Muscle of leg (tissue), 3 donors: ENCODE measurements at regions not wholly inside any gene's neighbourhood (a gene's known extent, or its start where the extent isn't known, plus 50 kb on each side); places are given as distances from the start of the nearest gene placed in this dataset.

ENCODE experiments used
- DNase-seq: peaks from one replicate; pipeline ENCODE4 v3.0.0; 2013
- H3K27ac ChIP-seq: one replicate; pipeline ENCODE4 v1.5.1; 2013; ENCODE audit warnings: mild to moderate bottlenecking, low read length, control low read depth
- H3K27me3 ChIP-seq: one replicate; pipeline ENCODE4 v1.6.1; 2013; ENCODE audit warnings: low read length; ENCODE audit not compliant: control insufficient read depth, insufficient read depth
- H3K36me3 ChIP-seq: one replicate; pipeline ENCODE4 v1.6.1; 2013; ENCODE audit warnings: low read length; ENCODE audit not compliant: control insufficient read depth, insufficient read depth
- H3K4me1 ChIP-seq: one replicate; pipeline ENCODE4 v1.6.1; 2013; ENCODE audit warnings: low read length; ENCODE audit not compliant: control insufficient read depth, insufficient read depth
- H3K4me3 ChIP-seq: one replicate; pipeline ENCODE4 v1.5.1; 2013; ENCODE audit warnings: low read length, control low read depth
- H3K9me3 ChIP-seq: replicated peaks from 2 replicates; pipeline ENCODE4 v1.6.1; 2013; ENCODE audit warnings: low read depth, low read length; ENCODE audit not compliant: control insufficient read depth
- WGBS: methylation state at CpG from one replicate; pipeline ENCODE4 v1.1.5; 2013; ENCODE audit warnings: missing lambda C conversion rate; ENCODE audit not compliant: insufficient coverage; 5-methylcytosine and 5-hydroxymethylcytosine counted together

DNA sequence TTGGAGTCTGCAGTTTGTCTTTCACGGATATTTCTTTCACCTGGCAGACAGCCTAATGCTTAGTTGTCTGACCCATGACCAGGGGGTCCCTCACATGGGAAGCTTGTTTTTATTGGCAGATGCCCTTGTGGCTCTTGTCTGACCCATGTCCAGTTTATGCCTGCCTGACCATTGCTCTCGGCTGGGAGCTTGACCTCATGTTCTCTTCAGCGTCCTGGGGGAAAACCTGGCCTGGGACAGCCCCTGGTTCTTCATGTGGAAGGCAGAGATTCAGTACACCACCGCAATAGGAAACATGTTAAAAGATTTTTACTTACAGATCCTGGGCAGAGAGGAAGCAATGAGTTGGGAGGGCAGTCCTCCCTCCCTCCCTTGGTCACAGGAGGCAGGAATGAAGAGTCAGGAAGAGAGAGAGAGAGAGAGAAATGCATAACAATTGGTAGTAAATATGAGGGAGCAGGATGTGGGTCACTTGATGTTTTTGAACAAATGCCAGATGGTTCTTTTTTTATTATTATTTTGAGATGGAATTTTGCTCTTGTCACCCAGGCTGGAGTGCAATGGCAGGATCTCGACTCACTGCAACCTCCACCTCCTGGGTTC, 302.7 kb upstream of the MYOCD start:
- Histone ChIP-seq H3K9me3 (no peaks in the 10 kb centered on the region), H3K4me3 (no peak overlapping the region), H3K36me3 (no peaks in the 10 kb centered on the region), H3K4me1 (no peaks in the 10 kb centered on the region), H3K27me3 (no peaks in the 10 kb centered on the region), H3K27ac (no peak overlapping the region)
- 68% methylated on average over 4 of the region's 5 CpGs for WGBS
- DNase-seq = no peak

DNA sequence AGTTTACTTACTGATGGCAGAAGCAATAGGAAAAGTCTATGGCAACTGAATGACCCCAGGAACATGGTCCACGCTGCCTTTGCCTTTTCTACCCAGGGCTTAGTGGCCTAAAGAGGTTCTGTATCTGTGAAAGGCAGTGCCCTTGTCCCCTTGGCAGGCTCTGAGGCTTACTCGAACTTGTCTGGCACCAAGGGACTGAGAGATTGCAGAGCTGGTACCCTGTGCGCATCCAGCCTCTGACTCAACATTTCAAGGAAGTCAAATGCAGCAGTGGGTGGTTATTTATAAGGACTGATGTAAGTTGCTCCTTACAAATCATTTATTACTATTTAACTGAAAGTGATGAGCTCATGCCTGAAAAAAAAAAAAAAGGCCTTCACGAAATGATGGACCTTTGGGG, 299.9 kb upstream of the MYOCD start:
- no peaks in the 10 kb centered on the region for H3K9me3 ChIP-seq
- H3K4me1 ChIP-seq = no peaks in the 10 kb centered on the region
- 57% methylated on average over 1 of the region's 4 CpGs for WGBS
- no peak overlapping the region for H3K4me3 ChIP-seq
- no peak overlapping the region for H3K27ac ChIP-seq
- no peaks in the 10 kb centered on the region for H3K36me3 ChIP-seq
- H3K27me3 ChIP-seq = no peaks in the 10 kb centered on the region
- peak; percentile 7 for DNase-seq

DNA sequence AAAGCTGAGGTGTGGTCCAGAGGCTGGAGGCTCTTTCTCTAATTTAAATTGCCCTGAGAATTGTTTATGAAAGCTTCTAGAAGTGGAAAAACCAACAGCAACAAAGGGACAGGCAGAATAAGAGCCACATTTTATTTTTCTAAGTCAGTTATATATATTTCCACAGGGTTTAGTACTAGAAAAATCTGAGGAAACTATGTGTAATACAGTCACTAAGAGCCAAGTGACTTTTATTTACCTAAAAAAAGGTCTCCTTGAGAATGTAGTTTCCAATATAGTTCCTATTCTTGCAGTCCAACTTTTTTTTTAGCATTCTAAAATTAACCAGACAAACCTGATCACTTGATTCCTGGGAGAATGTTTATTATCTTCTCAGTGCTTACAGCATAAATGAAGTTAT, 296.6 kb upstream of the MYOCD start:
- H3K9me3 ChIP-seq = no peaks in the 10 kb centered on the region
- no peak overlapping the region for H3K27ac ChIP-seq
- no peaks in the 10 kb centered on the region for H3K36me3 ChIP-seq
- peak; percentile 58 for DNase-seq
- no peak overlapping the region for H3K4me3 ChIP-seq
- no peaks in the 10 kb centered on the region for H3K4me1 ChIP-seq
- H3K27me3 ChIP-seq = no peaks in the 10 kb centered on the region

DNA sequence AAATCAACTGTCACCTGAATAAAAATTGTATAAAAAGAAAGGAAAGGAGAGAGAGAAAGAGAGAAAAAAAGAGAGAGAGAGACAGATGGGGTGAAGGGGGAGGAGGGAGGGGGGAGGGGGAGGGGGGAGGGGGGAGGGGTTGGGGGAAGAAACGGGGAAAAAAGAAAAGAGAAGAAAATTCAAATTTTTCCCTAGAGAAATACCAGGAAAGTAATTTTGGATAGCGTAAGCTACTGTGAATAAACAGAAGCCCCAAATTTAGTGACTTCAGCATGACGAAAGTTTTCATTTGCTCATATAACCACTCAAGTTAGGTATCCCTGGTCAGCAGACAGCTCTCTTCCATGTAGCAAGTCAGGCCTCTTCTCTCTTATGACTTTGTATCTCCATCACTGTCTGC, 289.4 kb upstream of the MYOCD start:
- H3K36me3 ChIP-seq = no peaks in the 10 kb centered on the region
- H3K4me1 ChIP-seq = no peaks in the 10 kb centered on the region
- no CpG with 5 or more reads among the region's 3 CpGs for WGBS
- no peak for DNase-seq
- no peaks in the 10 kb centered on the region for H3K9me3 ChIP-seq
- no peaks in the 10 kb centered on the region for H3K27me3 ChIP-seq
- no peak overlapping the region for H3K4me3 ChIP-seq
- no peak overlapping the region for H3K27ac ChIP-seq

DNA sequence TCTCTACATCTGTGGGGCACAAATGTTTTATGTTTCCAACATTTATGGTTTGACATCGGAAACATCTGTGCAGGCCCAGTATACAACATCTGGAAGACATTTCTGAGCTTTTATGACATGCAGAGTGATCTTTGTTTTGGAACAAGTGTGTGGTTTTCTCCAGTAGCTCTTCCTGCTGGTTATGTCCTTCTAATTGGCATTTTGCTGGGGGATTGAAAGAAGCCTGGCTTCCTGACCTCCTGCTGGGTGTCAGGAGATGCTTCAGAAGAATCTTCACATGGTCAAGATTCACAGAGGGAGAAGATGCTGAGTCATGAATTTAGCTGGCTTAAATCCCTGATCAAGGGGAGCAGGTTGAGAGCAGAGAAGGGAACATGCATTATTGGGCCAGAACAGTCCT, 279.5 kb upstream of the MYOCD start:
- no peak overlapping the region for H3K4me3 ChIP-seq
- DNase-seq = peak; percentile 77

DNA sequence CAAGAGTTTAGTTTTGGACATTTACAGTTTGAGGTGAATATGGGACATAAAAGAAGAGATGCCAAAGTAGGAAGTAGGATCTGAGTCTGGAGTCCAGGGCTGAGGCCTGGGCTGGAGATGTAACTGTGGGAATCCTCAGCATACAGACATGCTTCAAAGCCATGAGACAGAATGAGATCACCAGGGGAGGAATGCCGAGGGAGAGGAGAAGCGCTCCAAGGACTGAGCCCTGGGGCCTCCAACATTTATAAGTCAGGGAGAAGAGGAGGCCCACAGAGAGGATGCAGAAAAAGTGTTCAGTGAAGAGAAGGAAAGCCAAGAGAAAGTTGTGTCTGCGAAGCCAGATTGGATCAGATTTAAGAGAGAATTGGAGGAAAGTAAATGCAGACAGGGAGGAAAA, 277.5 kb upstream of the MYOCD start:
- Histone ChIP-seq H3K4me1 (peaks cover 2% of the 10 kb centered on the region), H3K27ac (peak overlapping the region; percentile 8), H3K9me3 (no peaks in the 10 kb centered on the region), H3K36me3 (no peaks in the 10 kb centered on the region), H3K27me3 (no peaks in the 10 kb centered on the region), H3K4me3 (no peak overlapping the region)
- WGBS = 31% methylated on average over 3 of the region's 3 CpGs
- DNase-seq = peak; percentile 91

More for the DNA sequence above, 279.5 kb upstream of the MYOCD start:
- no peaks in the 10 kb centered on the region for H3K27me3 ChIP-seq
- no peaks in the 10 kb centered on the region for H3K36me3 ChIP-seq
- H3K4me1 ChIP-seq = peaks cover 2% of the 10 kb centered on the region
- H3K9me3 ChIP-seq = no peaks in the 10 kb centered on the region
- H3K27ac ChIP-seq = no peak overlapping the region
- whole genome bisulfite sequencing = 0% methylated on average over 1 of the region's 1 CpG

DNA sequence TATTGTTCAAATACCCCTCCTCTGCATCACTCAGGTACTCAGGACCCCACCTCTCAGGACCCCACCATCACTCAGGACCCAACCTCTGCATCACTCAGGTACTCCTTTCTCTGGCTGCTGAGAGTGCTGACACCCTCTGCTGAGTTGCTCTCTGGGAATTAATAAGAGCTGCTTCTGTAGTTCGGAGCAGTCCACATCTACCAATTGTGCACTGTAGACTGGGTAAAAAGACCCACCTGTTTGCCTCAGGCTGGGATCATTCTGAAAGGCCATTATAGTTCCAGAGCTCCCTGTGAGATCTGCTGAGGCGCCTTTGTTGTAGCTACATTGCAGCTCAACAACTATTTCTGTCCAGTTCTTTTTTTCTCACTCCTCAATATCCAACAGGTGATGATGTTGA, 276.3 kb upstream of the MYOCD start:
- H3K27ac ChIP-seq = no peak overlapping the region
- 100% methylated on average over 1 of the region's 2 CpGs for WGBS

DNA sequence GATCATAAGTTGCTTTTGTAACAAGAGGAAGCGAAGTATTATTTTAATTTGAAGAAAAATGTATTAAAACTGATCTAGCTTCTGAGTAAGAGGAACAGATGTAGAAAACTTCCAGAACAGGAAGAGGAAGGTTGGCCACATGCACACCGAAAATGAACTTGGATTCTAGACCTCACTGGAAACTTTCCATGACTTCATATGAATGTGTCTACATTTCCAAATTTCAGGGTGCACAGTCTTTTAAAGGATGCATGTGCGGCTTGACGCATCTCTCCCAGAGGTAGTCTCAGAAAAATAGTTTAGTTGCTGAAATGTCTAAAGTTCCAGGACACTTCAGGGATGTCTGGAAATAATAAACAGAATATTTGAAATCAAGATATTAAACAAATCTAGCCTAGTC, 275.1 kb upstream of the MYOCD start:
- Histone ChIP-seq H3K4me1 (peaks cover 1% of the 10 kb centered on the region), H3K4me3 (no peak overlapping the region), H3K9me3 (no peaks in the 10 kb centered on the region), H3K27me3 (no peaks in the 10 kb centered on the region), H3K36me3 (no peaks in the 10 kb centered on the region), H3K27ac (peak overlapping the region; percentile 47)
- 40% methylated on average over 1 of the region's 4 CpGs for whole genome bisulfite sequencing
- DNase-seq = peak; percentile 94

More for the DNA sequence above, 276.3 kb upstream of the MYOCD start:
- no peak overlapping the region for H3K4me3 ChIP-seq
- no peaks in the 10 kb centered on the region for H3K27me3 ChIP-seq
- H3K9me3 ChIP-seq = no peaks in the 10 kb centered on the region
- no peaks in the 10 kb centered on the region for H3K36me3 ChIP-seq
- H3K4me1 ChIP-seq = peaks cover 2% of the 10 kb centered on the region
- DNase-seq = no peak

DNA sequence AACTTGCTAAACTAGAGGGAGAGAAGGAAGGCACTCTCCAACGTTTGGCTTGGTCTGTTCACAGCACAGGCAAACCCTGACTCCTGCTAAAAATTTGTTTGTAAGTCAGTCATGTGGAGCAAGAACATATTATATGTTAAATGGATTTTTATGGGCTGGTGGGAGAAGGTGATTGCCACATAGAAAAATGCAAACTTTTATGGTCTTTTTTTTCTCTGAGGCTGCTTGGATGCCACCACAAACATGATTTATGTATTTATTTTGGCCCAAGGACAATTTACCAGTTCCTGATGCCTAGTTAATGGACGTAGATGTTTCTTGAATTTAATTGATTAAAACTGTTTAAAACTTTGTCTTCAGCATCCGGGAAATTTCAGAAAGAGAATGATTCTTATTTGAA, 274.2 kb upstream of the MYOCD start:
- Histone ChIP-seq H3K4me3 (no peak overlapping the region), H3K27me3 (no peaks in the 10 kb centered on the region), H3K4me1 (no peaks in the 10 kb centered on the region), H3K27ac (no peak overlapping the region), H3K9me3 (no peaks in the 10 kb centered on the region), H3K36me3 (no peaks in the 10 kb centered on the region)
- peak; percentile 28 for DNase-seq
- WGBS = 57% methylated on average over 3 of the region's 3 CpGs

DNA sequence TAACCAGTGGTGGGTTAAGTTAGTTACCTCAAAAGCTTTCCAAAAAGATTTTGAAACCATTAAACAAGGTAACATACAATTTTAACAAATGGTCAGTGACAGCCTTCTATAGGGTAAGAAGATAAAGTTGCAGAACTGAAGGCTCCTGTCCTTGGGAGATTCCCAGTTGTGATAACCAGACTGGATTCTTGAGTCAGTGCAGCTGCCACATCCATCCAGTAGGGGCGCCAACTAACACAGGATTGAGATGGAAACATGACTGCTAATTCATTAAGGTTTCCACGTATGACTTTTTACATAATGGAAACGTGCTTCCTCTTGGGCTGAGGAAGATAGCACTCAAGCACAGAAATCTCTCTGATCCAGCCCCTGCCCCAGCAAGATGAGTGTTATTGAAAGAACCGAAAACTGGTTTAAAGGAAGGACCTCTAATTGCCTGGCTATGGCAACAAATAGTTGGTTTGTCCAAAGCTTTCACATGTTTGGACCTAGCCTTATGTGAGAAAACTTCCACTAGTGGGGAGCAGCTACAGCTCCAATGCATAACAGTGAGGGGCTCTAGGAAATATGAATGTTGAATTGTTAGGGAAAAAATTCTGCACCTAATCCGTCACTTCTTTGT, 269.8 kb upstream of the MYOCD start:
- no peak overlapping the region for H3K27ac ChIP-seq
- no peaks in the 10 kb centered on the region for H3K4me1 ChIP-seq
- H3K4me3 ChIP-seq = no peak overlapping the region
- H3K27me3 ChIP-seq = no peaks in the 10 kb centered on the region
- 50% methylated on average over 4 of the region's 5 CpGs for WGBS
- no peak for DNase-seq
- no peaks in the 10 kb centered on the region for H3K36me3 ChIP-seq
- H3K9me3 ChIP-seq = peaks cover 3% of the 10 kb centered on the region
